DND-41 (cell line): ENCODE measurements at regions not wholly inside any gene's neighbourhood (a gene's known extent, or its start where the extent isn't known, plus 50 kb on each side); places are given as distances from the start of the nearest gene placed in this dataset.

Experiments used
- CTCF ChIP-seq: IDR thresholded peaks from 2 replicates; pipeline ENCODE4 v1.5.1; 2012; ENCODE audit warnings: borderline replicate concordance, low read length, moderate library complexity, mild to moderate bottlenecking; ENCODE audit not compliant: poor library complexity, severe bottlenecking; ENCODE audit errors: extremely low read depth
- EZH2 ChIP-seq: IDR thresholded peaks from 3 replicates; pipeline ENCODE4 v1.6.1; 2012; ENCODE audit warnings: borderline replicate concordance, low read depth, mild to moderate bottlenecking, moderate library complexity, low read length, inconsistent platforms; ENCODE audit not compliant: severe bottlenecking

- no peak for TF ChIP-seq CTCF
- no peak for TF ChIP-seq EZH2
Observed at GRCh38 chr4:176927117-176927516, 134.4 kb upstream of the VEGFC start.
